ENCODE measurements at regions not wholly inside any gene's neighbourhood (a gene's known extent, or its start where the extent isn't known, plus 50 kb on each side); places are given as distances from the start of the nearest gene placed in this dataset.

DNA sequence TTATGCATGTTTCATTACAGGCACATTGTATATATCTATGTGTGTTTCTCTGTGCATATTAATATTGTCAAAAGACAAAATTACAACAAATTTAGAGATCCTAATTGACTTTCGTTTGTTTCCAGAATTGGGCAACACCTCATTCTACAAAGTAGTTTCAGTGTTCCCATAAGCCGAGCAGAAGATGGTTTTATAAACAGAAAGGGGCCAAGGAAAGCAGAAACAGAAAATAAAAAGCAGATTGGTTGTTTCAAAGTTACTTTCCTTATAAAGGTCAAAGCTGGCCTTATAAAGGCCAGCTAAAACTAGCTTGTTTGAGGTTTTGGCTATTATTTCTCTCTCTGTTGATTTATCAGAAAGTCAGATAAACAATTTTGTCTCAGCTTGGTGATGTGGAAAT, 116.2 kb upstream of the FGGY start:
- H3K27ac ChIP-seq (ENCODE audit: low read depth, low read length) = no peak overlapping the region
- H3K4me3 ChIP-seq (ENCODE audit: low read depth, low read length) = no peak overlapping the region
- peaks cover 3% of the 10 kb centered on the region for H3K4me1 ChIP-seq (ENCODE audit: control insufficient read depth, insufficient read depth, low read length)
- no peaks in the 10 kb centered on the region for H3K27me3 ChIP-seq (ENCODE audit: control insufficient read depth, insufficient read depth, low read length)
- no peaks in the 10 kb centered on the region for H3K9me3 ChIP-seq (ENCODE audit: control insufficient read depth, insufficient read depth, low read length)
- WGBS (ENCODE audit: insufficient coverage) = no CpG with 5 or more reads among the region's 2 CpGs
- no peak for DNase-seq (ENCODE audit: low read depth in 4 of 6, low spot score in 6 of 6)
- no peaks in the 10 kb centered on the region for H3K36me3 ChIP-seq (ENCODE audit: control insufficient read depth, insufficient read depth, low read length)

DNA sequence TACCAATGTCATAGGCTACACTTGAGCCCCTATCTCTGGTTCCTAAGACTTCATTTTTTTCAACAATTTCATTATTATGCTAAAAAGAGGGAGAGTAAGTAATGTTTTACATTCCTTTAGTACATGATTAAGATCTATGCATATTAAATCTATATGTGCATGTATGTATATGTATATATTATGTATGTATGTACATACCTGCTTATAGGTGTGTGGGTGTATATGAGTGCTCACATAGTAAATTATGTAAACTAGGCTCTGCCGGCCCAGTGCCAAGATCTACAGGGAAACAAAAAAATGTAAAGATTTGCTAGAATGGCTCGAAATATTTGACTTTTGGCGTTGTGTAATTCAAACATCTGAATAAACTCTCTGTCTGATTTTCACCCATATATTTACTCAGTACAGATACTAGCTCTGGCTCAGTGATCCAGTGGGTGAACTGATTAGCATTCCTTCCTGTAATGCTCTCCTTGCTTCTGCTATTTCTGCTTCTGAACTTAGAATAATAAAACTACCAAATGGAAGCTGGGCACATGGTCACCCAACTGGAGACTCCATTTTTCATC, 113.1 kb upstream of the FGGY start:
- Histone ChIP-seq H3K27ac (ENCODE audit: low read depth, low read length) (no peak overlapping the region), H3K27me3 (ENCODE audit: control insufficient read depth, insufficient read depth, low read length) (no peaks in the 10 kb centered on the region), H3K4me3 (ENCODE audit: low read depth, low read length) (no peak overlapping the region), H3K4me1 (ENCODE audit: control insufficient read depth, insufficient read depth, low read length) (no peaks in the 10 kb centered on the region), H3K36me3 (ENCODE audit: control insufficient read depth, insufficient read depth, low read length) (no peaks in the 10 kb centered on the region), H3K9me3 (ENCODE audit: control insufficient read depth, insufficient read depth, low read length) (no peaks in the 10 kb centered on the region)
- DNase-seq (ENCODE audit: low read depth in 4 of 6, low spot score in 6 of 6) = no peak
- 100% methylated on average over 1 of the region's 3 CpGs for WGBS (ENCODE audit: insufficient coverage)

DNA sequence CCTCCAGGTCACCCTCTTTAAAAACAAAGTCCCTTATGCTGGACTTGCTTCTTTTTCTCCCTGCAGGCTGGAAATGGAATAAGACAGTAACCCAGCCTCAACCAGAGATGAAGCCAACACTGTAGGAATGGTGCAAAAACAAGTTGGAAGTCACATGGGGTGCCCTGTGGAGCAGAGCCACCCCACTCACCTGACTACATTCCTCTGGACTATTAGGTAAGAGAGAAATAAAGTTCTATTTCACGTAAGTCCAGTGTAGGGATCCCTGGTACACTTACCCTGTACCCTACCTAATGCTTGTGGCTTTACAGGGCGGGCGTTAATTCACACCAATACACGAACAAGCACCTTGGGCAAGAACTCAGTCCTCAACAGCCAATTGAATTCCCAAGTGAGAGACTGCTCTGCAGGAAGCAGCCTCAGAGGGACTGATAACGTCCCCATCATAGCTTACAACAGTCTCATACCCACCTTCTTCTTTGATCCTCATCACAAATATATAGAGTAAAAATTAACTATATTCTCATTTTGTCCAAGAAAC, 112.5 kb upstream of the FGGY start:
- H3K36me3 ChIP-seq (ENCODE audit: control insufficient read depth, insufficient read depth, low read length) = no peaks in the 10 kb centered on the region
- DNase-seq (ENCODE audit: low read depth in 4 of 6, low spot score in 6 of 6) = no peak
- no peaks in the 10 kb centered on the region for H3K27me3 ChIP-seq (ENCODE audit: control insufficient read depth, insufficient read depth, low read length)
- no peaks in the 10 kb centered on the region for H3K9me3 ChIP-seq (ENCODE audit: control insufficient read depth, insufficient read depth, low read length)
- H3K4me3 ChIP-seq (ENCODE audit: low read depth, low read length) = no peak overlapping the region
- no peaks in the 10 kb centered on the region for H3K4me1 ChIP-seq (ENCODE audit: control insufficient read depth, insufficient read depth, low read length)
- WGBS (ENCODE audit: insufficient coverage) = 79% methylated on average over 3 of the region's 5 CpGs
- H3K27ac ChIP-seq (ENCODE audit: low read depth, low read length) = no peak overlapping the region

DNA sequence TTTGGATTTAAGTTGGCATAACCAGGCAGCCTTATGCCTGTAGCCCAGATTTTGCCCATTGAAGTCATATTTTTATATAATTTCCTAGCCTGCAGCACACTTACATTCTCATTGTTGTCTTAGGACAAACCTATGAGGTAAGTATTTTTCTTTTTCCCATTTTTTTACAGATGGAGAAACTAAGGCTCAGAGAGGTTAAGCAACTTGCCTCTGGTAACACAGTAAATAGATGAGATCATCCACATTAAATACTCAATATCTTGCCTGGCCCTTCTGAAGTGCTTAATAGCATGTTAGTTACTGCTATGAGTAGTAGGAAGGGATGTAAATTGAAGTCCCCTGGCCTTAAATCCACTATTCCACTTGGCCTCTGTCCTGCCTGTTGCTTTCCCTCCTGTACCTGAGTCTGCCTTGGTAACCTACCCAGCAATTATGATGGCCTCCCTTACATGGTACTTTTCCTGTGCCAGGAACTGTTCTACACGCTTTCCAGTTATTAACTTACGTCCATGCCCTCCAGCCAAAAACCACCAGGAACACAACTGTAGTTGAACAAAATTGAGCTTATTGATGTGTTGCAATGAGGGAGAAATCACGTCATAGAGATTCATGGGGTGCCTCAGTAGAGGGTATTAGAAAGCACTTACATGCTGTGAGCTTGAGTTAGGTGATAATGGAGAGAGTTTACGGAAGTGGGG, 111.6 kb upstream of the FGGY start:
- no peak overlapping the region for H3K27ac ChIP-seq (ENCODE audit: low read depth, low read length)
- H3K4me1 ChIP-seq (ENCODE audit: control insufficient read depth, insufficient read depth, low read length) = no peaks in the 10 kb centered on the region
- no peaks in the 10 kb centered on the region for H3K9me3 ChIP-seq (ENCODE audit: control insufficient read depth, insufficient read depth, low read length)
- H3K36me3 ChIP-seq (ENCODE audit: control insufficient read depth, insufficient read depth, low read length) = no peaks in the 10 kb centered on the region
- no peak overlapping the region for H3K4me3 ChIP-seq (ENCODE audit: low read depth, low read length)
- WGBS (ENCODE audit: insufficient coverage) = 72% methylated on average over 2 of the region's 4 CpGs
- H3K27me3 ChIP-seq (ENCODE audit: control insufficient read depth, insufficient read depth, low read length) = no peaks in the 10 kb centered on the region
- DNase-seq (ENCODE audit: low read depth in 4 of 6, low spot score in 6 of 6) = no peak

DNA sequence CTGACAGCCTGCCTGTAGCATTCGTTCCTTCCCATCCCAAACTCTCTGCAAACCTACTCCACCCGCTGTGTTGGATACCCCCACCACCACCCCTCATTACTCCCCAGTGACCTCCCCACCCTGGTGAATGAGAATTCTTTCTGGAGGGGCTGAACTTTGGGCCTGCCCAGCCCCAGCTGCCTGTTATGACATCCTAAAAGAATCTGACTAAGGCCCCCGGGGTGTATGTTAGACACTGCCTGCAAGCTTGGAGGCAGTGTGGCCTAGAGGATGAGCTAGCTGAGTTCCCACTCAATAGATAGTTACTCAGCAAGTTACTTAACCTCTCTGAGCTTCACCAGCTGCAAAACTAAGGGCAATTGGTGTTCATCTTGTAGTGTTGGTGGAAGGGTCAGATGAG, 110.2 kb upstream of the FGGY start:
- H3K27me3 ChIP-seq (ENCODE audit: control insufficient read depth, insufficient read depth, low read length) = no peaks in the 10 kb centered on the region
- H3K4me1 ChIP-seq (ENCODE audit: control insufficient read depth, insufficient read depth, low read length) = no peaks in the 10 kb centered on the region
- no peaks in the 10 kb centered on the region for H3K36me3 ChIP-seq (ENCODE audit: control insufficient read depth, insufficient read depth, low read length)
- H3K9me3 ChIP-seq (ENCODE audit: control insufficient read depth, insufficient read depth, low read length) = no peaks in the 10 kb centered on the region
- DNase-seq (ENCODE audit: low read depth in 4 of 6, low spot score in 6 of 6) = peak in 1 of 6 donors; percentile 23
- no peak overlapping the region for H3K4me3 ChIP-seq (ENCODE audit: low read depth, low read length)
- no CpG with 5 or more reads among the region's 3 CpGs for WGBS (ENCODE audit: insufficient coverage)
- no peak overlapping the region for H3K27ac ChIP-seq (ENCODE audit: low read depth, low read length)

DNA sequence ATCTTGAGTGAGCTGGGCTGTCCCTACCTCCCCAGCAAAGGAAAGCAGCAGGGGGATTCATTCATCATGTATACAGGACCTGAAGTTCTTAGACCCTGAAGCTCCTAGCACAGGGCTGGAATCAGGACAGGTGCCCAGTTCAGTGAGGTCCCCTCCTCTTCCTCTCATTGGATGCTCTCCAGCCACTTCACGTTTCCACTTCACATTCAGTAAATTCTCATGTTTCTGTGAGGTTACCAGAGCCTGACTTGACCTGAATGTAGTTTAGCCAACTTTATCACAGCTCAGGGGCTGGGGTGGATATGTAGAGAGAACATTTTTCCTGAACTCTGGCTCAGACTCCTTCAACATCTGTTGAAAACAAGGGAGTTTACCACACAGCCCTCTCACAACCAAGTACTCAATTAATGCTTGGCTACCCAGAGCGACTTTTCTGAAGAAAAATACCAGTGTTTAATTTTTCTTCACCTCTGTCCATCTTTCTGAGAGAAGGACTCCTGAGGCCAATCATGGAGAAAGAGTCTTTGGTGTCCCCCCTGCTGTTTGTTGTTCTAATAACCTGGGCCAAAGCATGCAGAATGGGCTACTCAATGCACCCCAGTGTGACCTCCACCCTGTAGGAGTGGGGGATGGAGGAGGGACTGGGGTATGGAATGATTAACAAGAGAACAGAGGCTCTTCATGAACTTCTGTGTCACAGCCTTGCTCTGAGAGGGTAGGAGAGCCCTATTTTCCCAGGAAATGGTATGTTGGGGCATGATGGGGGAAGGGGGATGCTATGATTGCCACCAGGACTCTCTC, 108.3 kb upstream of the FGGY start:
- Histone ChIP-seq H3K27me3 (ENCODE audit: control insufficient read depth, insufficient read depth, low read length) (no peaks in the 10 kb centered on the region), H3K27ac (ENCODE audit: low read depth, low read length) (no peak overlapping the region), H3K9me3 (ENCODE audit: control insufficient read depth, insufficient read depth, low read length) (no peaks in the 10 kb centered on the region), H3K4me1 (ENCODE audit: control insufficient read depth, insufficient read depth, low read length) (no peaks in the 10 kb centered on the region), H3K4me3 (ENCODE audit: low read depth, low read length) (no peak overlapping the region), H3K36me3 (ENCODE audit: control insufficient read depth, insufficient read depth, low read length) (no peaks in the 10 kb centered on the region)
- 75% methylated on average over 1 of the region's 2 CpGs for WGBS (ENCODE audit: insufficient coverage)
- DNase-seq (ENCODE audit: low read depth in 4 of 6, low spot score in 6 of 6) = no peak

DNA sequence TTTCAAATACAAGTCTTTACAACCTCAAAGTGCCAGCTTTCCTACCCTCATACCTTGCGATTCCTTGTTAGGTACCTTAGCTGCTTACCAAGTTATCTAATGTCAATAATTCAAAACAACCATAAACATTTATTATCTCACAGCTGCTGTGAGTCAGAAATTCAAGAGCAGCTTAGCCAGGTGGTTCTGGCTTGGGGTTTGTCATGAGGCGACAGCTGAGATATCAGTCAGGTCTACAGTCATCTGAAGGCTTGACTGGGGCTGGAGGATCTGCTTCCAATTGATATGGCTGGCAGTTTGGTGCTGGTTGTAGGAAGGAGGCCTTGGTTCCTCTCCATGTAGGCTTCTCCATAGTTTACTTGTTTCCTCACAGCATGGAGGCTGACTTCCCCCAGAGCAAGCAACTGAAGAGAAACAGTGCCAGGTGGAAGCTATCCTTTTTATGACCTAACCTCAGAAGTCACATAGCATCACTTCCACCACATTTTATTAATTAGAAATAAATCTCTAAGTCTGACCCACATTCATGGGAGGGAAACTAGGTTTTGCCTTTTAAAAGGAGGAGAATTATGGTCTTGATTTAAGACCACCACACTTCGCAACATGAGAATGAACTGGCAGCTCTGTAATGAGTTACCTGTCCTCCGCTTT, 103.3 kb upstream of the FGGY start:
- 100% methylated on average over 2 of the region's 4 CpGs for WGBS (ENCODE audit: insufficient coverage)
- DNase-seq (ENCODE audit: low read depth in 4 of 6, low spot score in 6 of 6) = no peak
- Histone ChIP-seq H3K36me3 (ENCODE audit: control insufficient read depth, insufficient read depth, low read length) (no peaks in the 10 kb centered on the region), H3K9me3 (ENCODE audit: control insufficient read depth, insufficient read depth, low read length) (no peaks in the 10 kb centered on the region), H3K4me1 (ENCODE audit: control insufficient read depth, insufficient read depth, low read length) (no peaks in the 10 kb centered on the region), H3K27me3 (ENCODE audit: control insufficient read depth, insufficient read depth, low read length) (no peaks in the 10 kb centered on the region), H3K4me3 (ENCODE audit: low read depth, low read length) (no peak overlapping the region), H3K27ac (ENCODE audit: low read depth, low read length) (no peak overlapping the region)

DNA sequence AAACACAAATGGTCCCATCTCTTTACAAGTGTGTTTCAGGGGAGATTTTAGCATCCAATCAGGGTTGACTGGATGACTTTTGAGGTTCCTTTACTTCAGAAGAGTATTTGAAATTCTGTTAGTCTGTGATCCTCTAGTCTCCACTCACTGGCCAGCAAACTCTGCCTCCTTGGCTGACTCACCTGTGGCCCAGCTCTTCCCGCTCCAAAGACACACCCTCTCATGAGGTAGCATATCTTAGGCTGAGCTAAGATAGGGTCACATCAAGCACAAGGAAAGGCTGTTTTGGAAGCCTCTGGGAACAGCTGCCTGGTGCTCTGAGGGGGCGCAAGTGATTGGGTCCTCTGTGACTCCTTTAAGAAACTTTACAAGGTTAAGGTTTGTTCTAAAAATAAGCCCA, 102.3 kb upstream of the FGGY start:
- DNase-seq (ENCODE audit: low read depth in 4 of 6, low spot score in 6 of 6) = no peak
- no peaks in the 10 kb centered on the region for H3K36me3 ChIP-seq (ENCODE audit: control insufficient read depth, insufficient read depth, low read length)
- WGBS (ENCODE audit: insufficient coverage) = 100% methylated on average over 1 of the region's 2 CpGs
- no peaks in the 10 kb centered on the region for H3K4me1 ChIP-seq (ENCODE audit: control insufficient read depth, insufficient read depth, low read length)
- no peak overlapping the region for H3K4me3 ChIP-seq (ENCODE audit: low read depth, low read length)
- H3K27ac ChIP-seq (ENCODE audit: low read depth, low read length) = no peak overlapping the region
- H3K27me3 ChIP-seq (ENCODE audit: control insufficient read depth, insufficient read depth, low read length) = no peaks in the 10 kb centered on the region
- H3K9me3 ChIP-seq (ENCODE audit: control insufficient read depth, insufficient read depth, low read length) = no peaks in the 10 kb centered on the region

DNA sequence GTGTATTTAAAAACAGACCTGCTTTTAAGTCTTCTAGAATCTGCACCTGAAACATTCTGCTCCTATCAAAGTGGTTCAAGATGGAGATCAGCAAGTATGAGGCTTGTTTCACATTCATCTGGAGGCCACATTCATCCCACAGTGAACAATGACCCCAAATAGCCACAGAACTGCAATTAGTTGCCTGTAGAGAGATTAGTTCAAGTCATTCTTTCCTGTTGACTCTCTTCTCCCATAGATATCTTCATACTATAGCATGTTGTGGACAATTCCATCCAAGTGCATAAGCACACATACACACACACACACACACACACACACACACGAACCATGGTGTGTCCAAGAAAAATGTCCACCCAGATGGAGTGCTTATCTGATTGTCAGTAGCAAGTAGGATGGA, 101.7 kb upstream of the FGGY start:
- no peak overlapping the region for H3K27ac ChIP-seq (ENCODE audit: low read depth, low read length)
- WGBS (ENCODE audit: insufficient coverage) = no CpG with 5 or more reads among the region's 1 CpG
- H3K4me1 ChIP-seq (ENCODE audit: control insufficient read depth, insufficient read depth, low read length) = no peaks in the 10 kb centered on the region
- no peaks in the 10 kb centered on the region for H3K36me3 ChIP-seq (ENCODE audit: control insufficient read depth, insufficient read depth, low read length)
- no peaks in the 10 kb centered on the region for H3K9me3 ChIP-seq (ENCODE audit: control insufficient read depth, insufficient read depth, low read length)
- H3K4me3 ChIP-seq (ENCODE audit: low read depth, low read length) = no peak overlapping the region
- H3K27me3 ChIP-seq (ENCODE audit: control insufficient read depth, insufficient read depth, low read length) = no peaks in the 10 kb centered on the region
- no peak for DNase-seq (ENCODE audit: low read depth in 4 of 6, low spot score in 6 of 6)
